HG03469 (cell line): ENCODE measurements at regions not wholly inside any gene's neighbourhood (a gene's known extent, or its start where the extent isn't known, plus 50 kb on each side); places are given as distances from the start of the nearest gene placed in this dataset.
"Not testable (repeated sequence)": the region's sequence is repeated elsewhere in the genome, so short reads cannot be mapped to it uniquely, and the experiment has no call there.

Experiments
- ATAC-seq: cut with Tn5 transposase; IDR thresholded peaks from one replicate; pipeline ENCODE4 v1.9.1; 2021; ENCODE audit warnings: mild to moderate bottlenecking, moderate library complexity, moderate number of reproducible peaks; ENCODE audit not compliant: unreplicated experiment

GRCh38 chr17:27090450-27091042 is 203.4 kb upstream of the WSB1 start:
- ATAC-seq: not testable (repeated sequence)

- no peak for ATAC-seq
Observed at GRCh38 chr17:27091043-27091497, 202.8 kb upstream of the WSB1 start.

GRCh38 chr17:27094179-27094578 is 199.7 kb upstream of the WSB1 start:
- ATAC-seq: not testable (repeated sequence)

GRCh38 chr17:27095821-27096220 is 198.1 kb upstream of the WSB1 start:
- not testable (repeated sequence) for ATAC-seq

GRCh38 chr17:27099266-27099665 is 194.6 kb upstream of the WSB1 start:
- not testable (repeated sequence) for ATAC-seq

- ATAC-seq: not testable (repeated sequence)
Observed at GRCh38 chr17:27104605-27105221, 189.2 kb upstream of the WSB1 start.

GRCh38 chr17:27105636-27106035 is 188.3 kb upstream of the WSB1 start:
- no peak for ATAC-seq

- ATAC-seq: no peak
Observed at GRCh38 chr17:27106347-27106981, 187.4 kb upstream of the WSB1 start.

- ATAC-seq: no peak
Observed at GRCh38 chr17:27106982-27107360, 186.9 kb upstream of the WSB1 start.

- ATAC-seq: not testable (repeated sequence)
Observed at GRCh38 chr17:27107386-27108328, 186.3 kb upstream of the WSB1 start.

GRCh38 chr17:27109346-27109745 is 184.6 kb upstream of the WSB1 start:
- no peak for ATAC-seq

- ATAC-seq: no peak
Observed at GRCh38 chr17:27153005-27153404, 140.9 kb upstream of the WSB1 start.

- ATAC-seq: no peak
Observed at GRCh38 chr17:27155866-27156265, 138.0 kb upstream of the WSB1 start.

GRCh38 chr17:27157297-27157696 is 136.6 kb upstream of the WSB1 start:
- ATAC-seq: no peak

GRCh38 chr17:27157898-27158297 is 136.0 kb upstream of the WSB1 start:
- no peak for ATAC-seq

- ATAC-seq: no peak
Observed at GRCh38 chr17:27158382-27158781, 135.5 kb upstream of the WSB1 start.

GRCh38 chr17:27180322-27180721 is 113.6 kb upstream of the WSB1 start:
- ATAC-seq: no peak

GRCh38 chr17:27181379-27181925 is 112.5 kb upstream of the WSB1 start:
- ATAC-seq: not testable (repeated sequence)

GRCh38 chr17:27181935-27182334 is 112.0 kb upstream of the WSB1 start:
- ATAC-seq: no peak

- not testable (repeated sequence) for ATAC-seq
Observed at GRCh38 chr17:27197505-27197904, 96.4 kb upstream of the WSB1 start.

- no peak for ATAC-seq
Observed at GRCh38 chr17:27199948-27200347, 94.0 kb upstream of the WSB1 start.
